Spleen (tissue), 7 donors: ENCODE measurements at regions not wholly inside any gene's neighbourhood (a gene's known extent, or its start where the extent isn't known, plus 50 kb on each side); places are given as distances from the start of the nearest gene placed in this dataset.

Source experiments
- CTCF ChIP-seq, 11 experiments: fragments of 200-600 bp in 7 of 11; fragments of 450-650 bp in 4 of 11; sonication (generic) in 4 of 11; IDR thresholded peaks in 8 of 11; conservative IDR thresholded peaks in 3 of 11; 1 replicate in 7 of 11; 2 replicates in 4 of 11; pipeline versions ENCODE4 v1.4.0 to v1.8.0; 2016 to 2021; ENCODE audit warnings: antibody characterized with exemption in 11 of 11, inconsistent platforms in 4 of 11, mild to moderate bottlenecking in 1 of 11
- POLR2A ChIP-seq, 3 donors: fragments of 450-650 bp; IDR thresholded peaks; one replicate each; pipeline ENCODE4 v1.5.1; 2017; ENCODE audit warnings: antibody characterized with exemption in 3 of 3, mild to moderate bottlenecking in 1 of 3
- donor health status: DM: no; HTN: no; CAD: no; lungs with moderate emphysema.
- donor health status: DM: no; HTN: no; CAD: no.
- donor health status: DM: no; HTN: no; CAD: no.

- TF ChIP-seq CTCF (IDR thresholded peaks at IDR 0.05 in 8 of 11, conservative IDR thresholded peaks at IDR 0.05 in 3 of 11), result no peak
- TF ChIP-seq POLR2A (IDR thresholded peaks at IDR 0.05), result no peak
These were observed 149.9 kb upstream of the IRF2BP2 start for GRCh38 chr1:234759888-234760287.
